ENCODE measurements at regions not wholly inside any gene's neighbourhood (a gene's known extent, or its start where the extent isn't known, plus 50 kb on each side); places are given as distances from the start of the nearest gene placed in this dataset.

GRCh38 chr10:121351540-121351939, 246.7 kb downstream of the FGFR2 start:
- Histone ChIP-seq H3F3A (replicated peaks; ENCODE audit: low read depth) (no peaks in the 10 kb centered on the region), H3K27ac (ENCODE audit: low read depth) (no peak overlapping the region), H3K27me3 (ENCODE audit: insufficient read depth) (no peaks in the 10 kb centered on the region), H3K9me2 (ENCODE audit: insufficient read depth) (peaks cover 2% of the 10 kb centered on the region; the same call in 1 of the 2 replicates), H3K36me3 (ENCODE audit: insufficient read depth) (no peaks in the 10 kb centered on the region), H3K4me1 (ENCODE audit: insufficient read depth) (no peaks in the 10 kb centered on the region), H3K4me3 (no peak overlapping the region), H4K20me1 (replicated peaks; ENCODE audit: insufficient read depth) (no peaks in the 10 kb centered on the region), H2AFZ (no peak overlapping the region), H3K79me2 (replicated peaks; ENCODE audit: insufficient read depth) (no peaks in the 10 kb centered on the region), H3K4me2 (no peak overlapping the region)
- Mint-ChIP-seq H3K4me3 (no peak overlapping the region), H3K4me1 (no peaks in the 10 kb centered on the region), H3K27me3 (ENCODE audit: insufficient read depth, low read depth, poor library complexity) (no peaks in the 10 kb centered on the region), H3K36me3 (ENCODE audit: low read depth) (no peaks in the 10 kb centered on the region), H3K9me3 (peaks cover 2% of the 10 kb centered on the region; the same call in 2 of the 3 replicates), H3K27ac (no peak overlapping the region)
- ATAC-seq (no peak), DNase-seq (ENCODE audit: low spot score) (no peak)
- TF ChIP-seq EZH2 (IDR thresholded peaks at IDR 0.05; ENCODE audit: low read depth, unreplicated experiment) (no peak), ZNF331 (CRISPR knock-in tag; IDR thresholded peaks at IDR 0.05; ENCODE audit: low read depth) (no peak), CTCF (conservative IDR thresholded peaks at IDR 0.05; ENCODE audit: low read depth in 2 of 2) (0 out of 4 replicates have a peak, but pooled peaks of 1 of the 2 experiments have one; percentile 24), POLR2AphosphoS5 (IDR thresholded peaks at IDR 0.05; ENCODE audit: low read depth) (no peak)

DNA sequence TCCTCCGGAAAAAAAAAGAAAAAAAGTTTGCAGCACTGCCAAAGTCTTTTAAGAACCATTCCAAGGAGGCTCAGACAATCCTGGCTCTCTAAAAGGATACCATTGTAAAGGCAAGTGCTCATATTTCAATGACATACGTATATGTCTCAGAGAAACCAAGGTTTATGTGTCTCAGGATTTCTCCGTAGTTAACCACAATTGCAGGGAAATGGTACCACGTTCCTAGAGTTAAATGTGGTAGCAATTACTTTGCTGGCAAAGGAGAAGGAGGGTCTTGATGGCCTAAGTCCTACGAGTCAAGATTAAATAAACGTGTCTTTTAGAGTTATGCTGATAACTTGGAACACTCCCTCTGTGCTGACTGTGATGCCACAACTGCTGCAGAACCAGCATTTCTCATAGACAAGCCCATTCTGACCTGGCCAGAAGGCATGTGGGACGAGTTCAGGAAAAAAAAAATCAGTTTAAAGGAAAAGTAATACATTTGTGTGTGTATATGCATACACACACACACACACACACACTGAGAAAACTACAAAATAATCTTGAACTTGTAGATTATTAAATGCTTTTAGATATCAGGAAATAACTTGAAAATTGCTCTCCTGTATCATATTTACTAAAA, 245.9 kb downstream of the FGFR2 start:
- no peaks in the 10 kb centered on the region for H3K27me3 Mint-ChIP-seq (ENCODE audit: insufficient read depth, low read depth, poor library complexity)
- Histone ChIP-seq H4K20me1 (replicated peaks; ENCODE audit: insufficient read depth) (no peaks in the 10 kb centered on the region), H3K36me3 (ENCODE audit: insufficient read depth) (no peaks in the 10 kb centered on the region), H3K4me2 (no peak overlapping the region), H3K9me2 (ENCODE audit: insufficient read depth) (peaks cover 2% of the 10 kb centered on the region; the same call in 1 of the 2 replicates), H3F3A (replicated peaks; ENCODE audit: low read depth) (no peaks in the 10 kb centered on the region), H3K4me1 (ENCODE audit: insufficient read depth) (no peaks in the 10 kb centered on the region), H3K4me3 (no peak overlapping the region), H3K79me2 (replicated peaks; ENCODE audit: insufficient read depth) (no peaks in the 10 kb centered on the region), H3K27me3 (ENCODE audit: insufficient read depth) (no peaks in the 10 kb centered on the region), H2AFZ (no peak overlapping the region), H3K27ac (ENCODE audit: low read depth) (no peak overlapping the region)
- no peak overlapping the region for H3K27ac Mint-ChIP-seq
- H3K4me1 Mint-ChIP-seq = no peaks in the 10 kb centered on the region
- no peak for TF ChIP-seq ZNF331 (CRISPR knock-in tag; IDR thresholded peaks at IDR 0.05; ENCODE audit: low read depth)
- TF ChIP-seq CREB1 (CRISPR knock-in tag; IDR thresholded peaks at IDR 0.05; ENCODE audit: low read depth) = no peak
- TF ChIP-seq NANOG (IDR thresholded peaks at IDR 0.05; ENCODE audit: borderline replicate concordance) = no peak
- TF ChIP-seq, protein P1, sequence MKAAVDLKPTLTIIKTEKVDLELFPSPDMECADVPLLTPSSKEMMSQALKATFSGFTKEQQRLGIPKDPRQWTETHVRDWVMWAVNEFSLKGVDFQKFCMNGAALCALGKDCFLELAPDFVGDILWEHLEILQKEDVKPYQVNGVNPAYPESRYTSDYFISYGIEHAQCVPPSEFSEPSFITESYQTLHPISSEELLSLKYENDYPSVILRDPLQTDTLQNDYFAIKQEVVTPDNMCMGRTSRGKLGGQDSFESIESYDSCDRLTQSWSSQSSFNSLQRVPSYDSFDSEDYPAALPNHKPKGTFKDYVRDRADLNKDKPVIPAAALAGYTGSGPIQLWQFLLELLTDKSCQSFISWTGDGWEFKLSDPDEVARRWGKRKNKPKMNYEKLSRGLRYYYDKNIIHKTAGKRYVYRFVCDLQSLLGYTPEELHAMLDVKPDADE (IDR thresholded peaks at IDR 0.05) = no peak
- no peaks in the 10 kb centered on the region for H3K36me3 Mint-ChIP-seq (ENCODE audit: low read depth)
- no peak overlapping the region for H3K4me3 Mint-ChIP-seq
- DNase-seq (ENCODE audit: low spot score) = no peak
- ATAC-seq = no peak
- peaks cover 2% of the 10 kb centered on the region; the same call in 2 of the 3 replicates for H3K9me3 Mint-ChIP-seq

Measured in GM23338 (cell line).